GM12864 (cell line): ENCODE measurements at regions not wholly inside any gene's neighbourhood (a gene's known extent, or its start where the extent isn't known, plus 50 kb on each side); places are given as distances from the start of the nearest gene placed in this dataset.

ENCODE experiments used
- DNase-seq: peaks from one replicate; pipeline ENCODE4 v3.0.0-alpha.2; 2011; ENCODE audit warnings: low read depth
- H3K4me3 ChIP-seq: 2 replicates; pipeline ENCODE4 v1.5.1; 2011; ENCODE audit warnings: mild to moderate bottlenecking, low read depth, low read length, control low read depth
- TF ChIP-seq, protein P1 (sequence below): IDR thresholded peaks from 2 replicates; pipeline ENCODE4 v1.5.1; 2011; ENCODE audit warnings: low read depth, mild to moderate bottlenecking, moderate library complexity, low read length, control low read depth, inconsistent platforms; ENCODE audit errors: missing control alignments

DNA sequence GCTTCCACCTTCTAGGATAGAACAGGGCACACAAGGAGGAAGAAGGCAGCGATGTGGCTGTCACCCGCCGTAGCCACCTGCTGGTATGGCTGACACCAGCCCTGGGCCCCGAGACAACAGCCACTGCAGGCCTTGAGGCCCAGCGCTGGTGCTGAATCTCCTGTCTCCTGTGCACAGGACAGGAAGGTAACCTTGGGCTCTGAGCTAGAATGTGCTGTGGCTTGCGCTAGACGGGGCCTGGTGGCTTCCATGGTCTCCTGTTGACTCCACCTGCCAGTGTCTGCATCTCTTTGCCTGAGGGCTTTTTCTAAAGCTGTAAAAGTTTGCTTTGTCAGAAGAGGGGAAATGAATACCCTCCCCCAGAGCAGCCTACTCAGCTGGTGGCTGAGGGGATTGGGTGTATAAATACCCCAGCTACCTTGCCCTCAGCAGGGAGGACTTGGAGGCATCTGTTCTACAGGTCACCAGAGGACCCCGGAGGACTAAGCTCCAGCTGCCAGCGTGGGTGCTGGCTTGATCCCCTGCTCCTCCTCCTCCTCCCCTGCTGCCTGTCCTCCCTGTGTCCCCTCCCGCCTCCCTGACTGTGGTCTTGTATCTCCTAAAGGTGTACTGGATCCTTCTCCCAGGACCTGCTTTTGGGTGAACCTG is 76.1 kb upstream of the SDK2 start:
- H3K4me3 ChIP-seq, result no peak overlapping the region
- TF ChIP-seq, protein P1, sequence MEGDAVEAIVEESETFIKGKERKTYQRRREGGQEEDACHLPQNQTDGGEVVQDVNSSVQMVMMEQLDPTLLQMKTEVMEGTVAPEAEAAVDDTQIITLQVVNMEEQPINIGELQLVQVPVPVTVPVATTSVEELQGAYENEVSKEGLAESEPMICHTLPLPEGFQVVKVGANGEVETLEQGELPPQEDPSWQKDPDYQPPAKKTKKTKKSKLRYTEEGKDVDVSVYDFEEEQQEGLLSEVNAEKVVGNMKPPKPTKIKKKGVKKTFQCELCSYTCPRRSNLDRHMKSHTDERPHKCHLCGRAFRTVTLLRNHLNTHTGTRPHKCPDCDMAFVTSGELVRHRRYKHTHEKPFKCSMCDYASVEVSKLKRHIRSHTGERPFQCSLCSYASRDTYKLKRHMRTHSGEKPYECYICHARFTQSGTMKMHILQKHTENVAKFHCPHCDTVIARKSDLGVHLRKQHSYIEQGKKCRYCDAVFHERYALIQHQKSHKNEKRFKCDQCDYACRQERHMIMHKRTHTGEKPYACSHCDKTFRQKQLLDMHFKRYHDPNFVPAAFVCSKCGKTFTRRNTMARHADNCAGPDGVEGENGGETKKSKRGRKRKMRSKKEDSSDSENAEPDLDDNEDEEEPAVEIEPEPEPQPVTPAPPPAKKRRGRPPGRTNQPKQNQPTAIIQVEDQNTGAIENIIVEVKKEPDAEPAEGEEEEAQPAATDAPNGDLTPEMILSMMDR, result no peak
- DNase-seq, result no peak

DNA sequence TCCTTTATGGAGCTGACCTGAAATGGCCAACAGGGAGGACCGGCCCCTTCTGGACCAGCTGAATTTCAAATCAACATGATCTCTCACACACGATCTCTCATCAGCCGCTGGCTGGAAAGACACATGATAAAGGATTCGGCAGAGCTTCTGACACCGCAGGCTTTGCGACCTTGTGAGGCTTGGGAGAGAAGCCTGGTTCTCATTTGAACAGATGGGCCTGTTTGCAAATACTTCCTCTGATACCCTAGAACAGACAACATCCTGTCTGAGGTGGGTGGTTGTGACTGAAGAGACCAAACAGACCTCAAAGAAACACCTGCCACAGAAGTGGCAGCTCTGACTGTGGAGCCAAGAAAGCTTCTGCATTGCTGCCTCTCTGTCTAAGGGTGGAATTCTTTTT is 77.9 kb upstream of the SDK2 start:
- no peak for DNase-seq
- TF ChIP-seq, protein P1, result no peak

DNA sequence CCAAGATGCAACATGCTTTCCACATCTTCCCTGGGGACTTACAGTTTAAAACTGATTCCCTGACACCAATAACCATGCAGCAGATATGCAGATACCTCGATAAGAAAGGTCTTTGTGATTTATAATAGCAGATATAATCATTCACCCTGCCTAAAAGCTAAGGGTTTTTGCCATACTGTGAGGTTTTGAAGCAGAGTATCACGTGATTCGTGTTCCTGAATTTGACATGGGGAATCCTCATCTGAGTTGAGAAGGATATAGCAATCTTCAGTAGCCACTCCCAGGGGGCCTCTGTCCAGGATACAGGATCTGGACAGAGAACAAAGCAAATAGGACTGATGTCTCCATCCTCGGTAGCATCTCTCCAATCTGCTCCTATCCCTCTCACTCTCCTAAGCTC is 79.1 kb upstream of the SDK2 start:
- no peak overlapping the region for H3K4me3 ChIP-seq
- DNase-seq, result no peak
- TF ChIP-seq, protein P1, result no peak

More for the DNA sequence above, 77.9 kb upstream of the SDK2 start:
- H3K4me3 ChIP-seq, result no peak overlapping the region

DNA sequence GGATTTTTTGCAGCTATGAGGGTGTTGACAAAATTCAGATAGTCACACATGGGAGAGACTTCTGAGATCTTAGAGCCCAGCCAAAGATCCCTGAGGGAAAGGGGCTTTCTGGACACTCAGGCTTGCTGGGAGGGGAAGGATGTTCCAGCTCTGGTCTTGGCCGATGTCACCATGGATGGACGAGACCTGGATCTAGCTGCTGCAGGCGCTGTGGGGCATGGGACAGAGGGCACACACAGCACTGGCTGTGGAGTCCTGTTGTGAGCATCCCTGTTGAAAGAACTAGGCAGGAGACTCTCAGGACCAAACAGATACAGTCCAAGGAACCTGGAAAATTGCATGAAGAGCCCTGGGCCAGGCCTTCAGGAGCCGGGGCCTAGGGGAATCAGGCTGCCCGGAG is 80.1 kb upstream of the SDK2 start:
- TF ChIP-seq, protein P1, result no peak
- no peak for DNase-seq
- H3K4me3 ChIP-seq, result no peak overlapping the region

DNA sequence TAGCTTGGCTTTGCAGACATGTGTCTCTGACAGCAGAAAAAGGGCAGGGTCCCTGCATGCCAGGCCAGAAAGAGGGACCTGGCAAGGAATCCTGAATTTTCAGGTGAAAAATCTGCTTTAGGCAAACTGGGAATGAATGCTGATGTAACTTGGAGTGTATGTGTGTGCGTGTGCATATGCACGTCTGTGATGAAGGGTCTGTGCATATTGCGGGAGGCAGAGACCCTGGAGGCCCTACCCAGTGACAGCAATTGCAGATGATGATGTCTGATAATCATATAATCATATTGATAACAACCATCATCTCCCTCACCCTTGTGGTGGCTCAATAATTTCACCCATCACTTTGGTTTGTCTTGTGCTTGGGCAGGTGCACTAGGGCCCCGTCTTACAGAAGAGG is 80.7 kb upstream of the SDK2 start:
- TF ChIP-seq, protein P1, result no peak
- no peak overlapping the region for H3K4me3 ChIP-seq
- DNase-seq, result no peak

DNA sequence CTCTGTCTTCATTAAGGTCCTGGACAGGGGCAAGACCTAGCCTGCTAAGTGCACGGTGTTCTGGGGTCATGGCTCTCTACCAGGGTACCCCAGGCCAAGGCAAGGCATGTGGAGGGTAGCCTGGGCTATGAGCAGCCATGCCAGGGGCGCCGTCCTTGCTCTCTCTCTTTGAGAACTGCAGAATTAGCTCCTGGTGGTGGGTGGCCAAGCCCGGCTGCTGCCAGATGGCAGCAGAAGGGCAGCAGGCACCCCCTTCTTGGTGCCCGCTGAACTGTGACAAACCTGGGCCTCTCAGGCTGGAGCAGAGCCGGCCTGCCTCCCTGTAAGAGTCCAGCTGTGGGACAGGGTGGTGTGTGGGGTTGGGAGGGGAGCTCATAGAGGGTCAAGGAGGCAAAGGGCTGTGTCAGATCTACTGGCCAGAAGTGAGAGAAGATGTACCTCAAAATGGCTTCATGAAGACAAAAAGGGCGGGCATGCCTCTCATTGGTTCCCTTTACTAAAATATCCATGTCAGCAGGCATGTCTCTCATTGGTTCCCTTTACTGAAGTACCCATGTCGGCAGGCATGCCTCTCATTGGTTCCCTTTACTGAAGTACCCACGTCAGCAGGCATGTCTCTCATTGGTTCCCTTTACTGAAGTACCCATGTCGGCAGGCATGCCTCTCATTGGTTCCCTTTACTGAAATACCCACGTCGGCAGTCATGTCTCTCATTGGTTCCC is 81.7 kb upstream of the SDK2 start:
- no peak overlapping the region for H3K4me3 ChIP-seq
- no peak for DNase-seq
- TF ChIP-seq, protein P1, result no peak

DNA sequence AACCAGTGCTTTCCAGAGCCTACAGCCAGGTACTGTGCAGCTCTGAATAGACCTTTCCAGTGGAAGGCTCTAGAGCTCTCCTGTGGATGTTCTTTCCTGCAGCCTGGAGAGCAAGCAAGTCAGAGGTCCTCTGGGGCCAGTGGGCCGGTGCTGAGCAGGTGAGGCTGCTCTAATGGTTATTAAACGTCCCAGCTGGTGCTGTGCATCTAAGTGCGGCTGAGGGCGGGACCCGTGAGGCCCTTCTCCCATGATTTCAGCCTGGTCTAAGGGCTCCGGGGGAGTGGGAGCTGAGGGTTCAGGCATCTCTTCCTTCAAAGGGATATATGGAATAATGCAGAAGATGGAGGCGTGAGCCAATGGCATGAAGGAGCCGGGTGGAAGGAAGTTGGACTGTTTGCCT is 83.7 kb upstream of the SDK2 start:
- TF ChIP-seq, protein P1, result no peak

More for the DNA sequence above, 83.7 kb upstream of the SDK2 start:
- H3K4me3 ChIP-seq, result no peak overlapping the region
- no peak for DNase-seq
